ENCODE measurements at regions not wholly inside any gene's neighbourhood (a gene's known extent, or its start where the extent isn't known, plus 50 kb on each side); places are given as distances from the start of the nearest gene placed in this dataset.
A peak's percentile ranks its signal among the peaks of the same experiment; 100 is the strongest.

DNA sequence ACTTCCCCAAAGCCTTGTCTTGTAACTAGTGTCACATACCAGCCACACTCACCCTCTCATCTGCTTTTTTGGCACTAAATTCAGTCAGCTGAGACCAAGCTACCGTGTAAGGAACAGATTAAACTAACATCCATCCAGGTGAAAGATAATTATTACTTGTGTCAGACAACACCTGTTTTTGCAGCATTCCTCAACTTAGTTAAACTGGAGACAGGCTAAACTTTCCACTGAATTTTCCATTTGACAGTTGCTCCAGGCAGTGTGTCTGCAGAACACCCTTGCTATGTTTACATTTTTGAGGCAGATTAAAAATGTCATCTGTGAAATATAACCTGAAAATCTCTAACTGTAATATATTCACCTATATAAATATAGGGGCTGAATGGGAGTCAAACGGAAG, 73.6 kb downstream of the CYP26A1 start:
- TF ChIP-seq, protein P1, sequence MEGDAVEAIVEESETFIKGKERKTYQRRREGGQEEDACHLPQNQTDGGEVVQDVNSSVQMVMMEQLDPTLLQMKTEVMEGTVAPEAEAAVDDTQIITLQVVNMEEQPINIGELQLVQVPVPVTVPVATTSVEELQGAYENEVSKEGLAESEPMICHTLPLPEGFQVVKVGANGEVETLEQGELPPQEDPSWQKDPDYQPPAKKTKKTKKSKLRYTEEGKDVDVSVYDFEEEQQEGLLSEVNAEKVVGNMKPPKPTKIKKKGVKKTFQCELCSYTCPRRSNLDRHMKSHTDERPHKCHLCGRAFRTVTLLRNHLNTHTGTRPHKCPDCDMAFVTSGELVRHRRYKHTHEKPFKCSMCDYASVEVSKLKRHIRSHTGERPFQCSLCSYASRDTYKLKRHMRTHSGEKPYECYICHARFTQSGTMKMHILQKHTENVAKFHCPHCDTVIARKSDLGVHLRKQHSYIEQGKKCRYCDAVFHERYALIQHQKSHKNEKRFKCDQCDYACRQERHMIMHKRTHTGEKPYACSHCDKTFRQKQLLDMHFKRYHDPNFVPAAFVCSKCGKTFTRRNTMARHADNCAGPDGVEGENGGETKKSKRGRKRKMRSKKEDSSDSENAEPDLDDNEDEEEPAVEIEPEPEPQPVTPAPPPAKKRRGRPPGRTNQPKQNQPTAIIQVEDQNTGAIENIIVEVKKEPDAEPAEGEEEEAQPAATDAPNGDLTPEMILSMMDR (IDR thresholded peaks at IDR 0.05; ENCODE audit: insufficient read depth, low read length), result no peak
- no peak for DNase-seq (ENCODE audit: low read depth)
- H3K4me3 ChIP-seq (ENCODE audit: low read depth, low read length), result no peak overlapping the region

DNA sequence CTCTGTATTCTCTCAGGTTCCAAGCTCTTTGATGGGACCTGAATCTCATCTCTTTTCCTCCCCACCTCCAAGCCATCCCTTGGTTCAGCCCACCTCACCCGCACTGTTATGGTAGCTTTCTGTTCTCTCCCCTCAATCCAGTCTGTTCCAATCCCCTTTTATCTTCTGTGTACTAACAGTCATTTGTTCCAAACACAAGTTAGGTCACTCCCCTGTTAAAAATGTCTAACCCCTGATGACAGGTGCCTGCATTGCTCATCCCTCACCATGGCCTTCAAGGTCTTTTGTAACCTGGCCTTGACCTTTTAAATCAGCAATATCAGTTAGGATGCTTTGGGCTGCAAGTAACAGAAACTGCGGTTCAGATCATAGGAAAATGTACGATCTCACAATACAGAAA, 74.8 kb downstream of the CYP26A1 start:
- no peak for DNase-seq (ENCODE audit: low read depth)

GRCh38 chr10:93149761-93150160, 76.1 kb downstream of the CYP26A1 start:
- H3K4me3 ChIP-seq (ENCODE audit: low read depth, low read length), result no peak overlapping the region
- TF ChIP-seq, protein P1 (IDR thresholded peaks at IDR 0.05; ENCODE audit: insufficient read depth, low read length), result no peak
- DNase-seq (ENCODE audit: low read depth), result peak; percentile 46

More for the DNA sequence above, 74.8 kb downstream of the CYP26A1 start:
- no peak overlapping the region for H3K4me3 ChIP-seq (ENCODE audit: low read depth, low read length)
- TF ChIP-seq, protein P1 (IDR thresholded peaks at IDR 0.05; ENCODE audit: insufficient read depth, low read length), result no peak

- no peak overlapping the region for H3K4me3 ChIP-seq (ENCODE audit: low read depth, low read length)
- DNase-seq (ENCODE audit: low read depth), result no peak
- TF ChIP-seq, protein P1 (IDR thresholded peaks at IDR 0.05; ENCODE audit: insufficient read depth, low read length), result no peak
Observed at GRCh38 chr10:93150289-93150688, 76.6 kb downstream of the CYP26A1 start.

DNA sequence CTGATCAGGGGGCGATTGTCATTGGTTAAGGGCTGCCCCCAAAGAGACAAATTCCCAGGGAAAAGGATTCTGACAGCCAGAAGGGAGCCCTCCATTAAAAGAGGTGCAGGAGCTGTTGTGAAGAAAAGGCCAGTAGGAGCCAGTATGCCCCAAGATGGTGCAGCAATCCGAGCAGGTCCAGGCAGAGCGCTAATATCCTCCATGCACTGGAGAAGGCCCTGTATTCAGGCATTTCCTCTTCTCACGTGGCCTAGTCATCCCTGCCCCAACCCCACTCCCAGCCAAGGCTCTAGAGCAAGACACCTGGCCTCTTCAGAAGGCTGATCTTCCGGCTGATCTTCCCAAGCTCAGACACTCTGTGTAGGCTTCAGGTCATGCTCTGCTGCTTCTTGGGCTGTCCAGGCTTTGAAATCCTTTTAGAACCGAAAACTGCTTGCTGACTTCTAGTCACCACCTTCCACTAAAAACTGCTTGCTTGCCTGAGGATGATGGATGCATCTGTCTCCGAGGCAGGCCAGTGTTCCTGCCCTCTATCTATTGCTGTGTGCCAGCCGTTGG, 77.4 kb downstream of the CYP26A1 start:
- no peak overlapping the region for H3K4me3 ChIP-seq (ENCODE audit: low read depth, low read length)
- DNase-seq (ENCODE audit: low read depth), result no peak
- TF ChIP-seq, protein P1 (IDR thresholded peaks at IDR 0.05; ENCODE audit: insufficient read depth, low read length), result no peak

DNA sequence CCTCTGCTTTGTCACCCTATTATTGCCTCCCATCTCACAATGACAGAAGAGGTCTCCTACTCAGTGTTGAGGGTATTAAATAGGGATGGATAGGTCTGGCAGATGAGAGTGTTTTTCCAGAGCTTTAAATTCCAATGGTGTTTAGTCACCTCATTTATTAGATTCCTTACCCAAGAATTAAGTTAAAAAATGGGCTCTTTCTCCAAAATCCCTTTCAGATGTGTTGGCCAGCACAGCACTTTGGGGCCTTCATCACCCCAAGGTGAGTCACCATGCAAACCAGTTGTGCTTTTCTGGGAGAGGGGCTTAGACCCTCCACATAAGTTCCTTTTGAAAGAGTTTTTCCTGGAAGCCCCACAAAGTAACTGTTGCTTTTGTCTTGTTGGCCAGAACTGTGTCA, 78.4 kb downstream of the CYP26A1 start:
- TF ChIP-seq, protein P1 (IDR thresholded peaks at IDR 0.05; ENCODE audit: insufficient read depth, low read length), result no peak
- peak; percentile 82 for DNase-seq (ENCODE audit: low read depth)
- no peak overlapping the region for H3K4me3 ChIP-seq (ENCODE audit: low read depth, low read length)

GRCh38 chr10:93154531-93154930, 80.8 kb downstream of the CYP26A1 start:
- no peak for DNase-seq (ENCODE audit: low read depth)
- no peak overlapping the region for H3K4me3 ChIP-seq (ENCODE audit: low read depth, low read length)
- TF ChIP-seq, protein P1 (IDR thresholded peaks at IDR 0.05; ENCODE audit: insufficient read depth, low read length), result no peak
